ENCODE measurements at regions not wholly inside any gene's neighbourhood (a gene's known extent, or its start where the extent isn't known, plus 50 kb on each side); places are given as distances from the start of the nearest gene placed in this dataset.

DNA sequence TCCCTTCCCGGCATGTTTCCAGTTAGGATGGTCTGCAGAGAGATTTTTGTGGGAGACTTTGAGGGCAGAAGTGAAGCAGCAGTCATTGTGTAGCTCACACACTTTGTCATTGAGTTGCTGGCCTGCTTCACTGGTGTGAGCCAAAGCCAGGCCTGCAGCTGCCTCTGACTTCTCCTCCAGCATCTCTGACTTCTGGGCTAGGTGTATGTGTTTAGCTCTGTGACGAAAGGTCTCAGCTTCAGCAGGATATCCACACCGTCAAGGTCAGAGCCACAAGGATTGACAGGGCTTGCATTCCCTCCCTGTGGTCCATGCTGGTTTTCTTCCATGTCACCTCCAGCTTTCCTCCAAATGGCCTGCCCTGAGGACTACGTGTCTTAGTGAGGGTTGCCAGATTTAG, 57.1 kb upstream of the OSBPL11 start:
- intact Hi-C loops (cut with DNase I): no loop called here
- no peaks in the 10 kb centered on the region for H3K27me3 ChIP-seq
- H3K36me3 ChIP-seq: no peaks in the 10 kb centered on the region
- WGBS, 4 donors: 65 to 75% (median 69%) methylated on average over 4 of the region's 4 CpGs
- no peak overlapping the region for H3K27ac ChIP-seq
- TF ChIP-seq, protein P1, sequence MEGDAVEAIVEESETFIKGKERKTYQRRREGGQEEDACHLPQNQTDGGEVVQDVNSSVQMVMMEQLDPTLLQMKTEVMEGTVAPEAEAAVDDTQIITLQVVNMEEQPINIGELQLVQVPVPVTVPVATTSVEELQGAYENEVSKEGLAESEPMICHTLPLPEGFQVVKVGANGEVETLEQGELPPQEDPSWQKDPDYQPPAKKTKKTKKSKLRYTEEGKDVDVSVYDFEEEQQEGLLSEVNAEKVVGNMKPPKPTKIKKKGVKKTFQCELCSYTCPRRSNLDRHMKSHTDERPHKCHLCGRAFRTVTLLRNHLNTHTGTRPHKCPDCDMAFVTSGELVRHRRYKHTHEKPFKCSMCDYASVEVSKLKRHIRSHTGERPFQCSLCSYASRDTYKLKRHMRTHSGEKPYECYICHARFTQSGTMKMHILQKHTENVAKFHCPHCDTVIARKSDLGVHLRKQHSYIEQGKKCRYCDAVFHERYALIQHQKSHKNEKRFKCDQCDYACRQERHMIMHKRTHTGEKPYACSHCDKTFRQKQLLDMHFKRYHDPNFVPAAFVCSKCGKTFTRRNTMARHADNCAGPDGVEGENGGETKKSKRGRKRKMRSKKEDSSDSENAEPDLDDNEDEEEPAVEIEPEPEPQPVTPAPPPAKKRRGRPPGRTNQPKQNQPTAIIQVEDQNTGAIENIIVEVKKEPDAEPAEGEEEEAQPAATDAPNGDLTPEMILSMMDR (IDR thresholded peaks at IDR 0.05): no peak
- TF ChIP-seq POLR2A (IDR thresholded peaks at IDR 0.05): no peak
- ATAC-seq (no peak), DNase-seq (no peak)
- no peak overlapping the region for H3K4me3 ChIP-seq
- no peaks in the 10 kb centered on the region for H3K4me1 ChIP-seq
- H3K9me3 ChIP-seq: no peaks in the 10 kb centered on the region

DNA sequence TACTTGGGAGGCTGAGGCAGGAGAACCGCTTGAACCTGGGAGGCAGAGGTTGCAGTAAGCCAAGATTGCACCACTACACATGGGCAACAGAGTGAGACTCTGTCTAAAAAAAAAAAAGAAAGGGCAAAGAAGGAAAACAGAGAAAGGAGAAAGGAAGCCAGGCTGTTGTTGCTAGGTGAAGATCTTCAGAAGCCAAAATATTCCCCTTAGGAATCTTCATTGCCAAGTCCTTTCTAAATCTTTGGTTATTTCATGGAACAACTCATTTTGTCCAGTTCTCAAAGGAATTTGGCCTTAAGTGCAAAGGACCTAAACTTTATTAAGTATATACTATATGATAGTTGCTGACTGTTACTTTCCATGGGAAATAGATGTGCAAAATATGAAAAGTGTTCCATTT, 59.2 kb upstream of the OSBPL11 start:
- WGBS, 4 donors: 90 to 96% (median 92%) methylated on average over 1 of the region's 1 CpG
- ATAC-seq (no peak), DNase-seq (no peak)
- no peak for TF ChIP-seq POLR2A (IDR thresholded peaks at IDR 0.05)
- TF ChIP-seq, protein P1 (IDR thresholded peaks at IDR 0.05): no peak
- Histone ChIP-seq H3K9me3 (no peaks in the 10 kb centered on the region), H3K27ac (no peak overlapping the region), H3K4me1 (no peaks in the 10 kb centered on the region), H3K4me3 (no peak overlapping the region), H3K27me3 (no peaks in the 10 kb centered on the region), H3K36me3 (no peaks in the 10 kb centered on the region)
- intact Hi-C loops (cut with DNase I): no loop called here

DNA sequence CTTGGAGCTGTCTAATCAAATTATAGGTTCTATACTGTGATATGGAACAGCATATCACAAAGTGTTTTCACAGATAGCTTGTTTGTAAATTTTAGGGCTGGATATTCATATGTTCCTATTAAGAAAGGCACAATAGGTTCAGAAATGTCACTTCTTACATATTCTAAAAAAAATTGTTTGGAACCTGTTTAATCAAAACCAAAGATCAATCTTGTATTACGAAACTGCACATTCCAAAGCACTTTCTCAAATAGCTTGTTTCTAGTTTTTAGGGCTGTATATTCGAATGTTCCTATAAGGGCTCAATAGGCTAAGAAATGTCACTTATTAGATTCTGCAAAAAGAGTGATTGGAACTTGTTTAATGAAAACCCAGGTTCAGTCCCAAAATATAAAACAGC, 67.4 kb upstream of the OSBPL11 start:
- WGBS, 4 donors: 94 to 97% (median 96%) methylated on average over 2 of the region's 2 CpGs
- ATAC-seq (no peak), DNase-seq (no peak)
- Histone ChIP-seq H3K4me3 (no peak overlapping the region), H3K27me3 (no peaks in the 10 kb centered on the region), H3K27ac (no peak overlapping the region), H3K4me1 (no peaks in the 10 kb centered on the region), H3K36me3 (no peaks in the 10 kb centered on the region), H3K9me3 (no peaks in the 10 kb centered on the region)
- TF ChIP-seq, protein P1 (IDR thresholded peaks at IDR 0.05): no peak
- no peak for TF ChIP-seq POLR2A (IDR thresholded peaks at IDR 0.05)
- intact Hi-C loops (cut with DNase I): no loop called here

DNA sequence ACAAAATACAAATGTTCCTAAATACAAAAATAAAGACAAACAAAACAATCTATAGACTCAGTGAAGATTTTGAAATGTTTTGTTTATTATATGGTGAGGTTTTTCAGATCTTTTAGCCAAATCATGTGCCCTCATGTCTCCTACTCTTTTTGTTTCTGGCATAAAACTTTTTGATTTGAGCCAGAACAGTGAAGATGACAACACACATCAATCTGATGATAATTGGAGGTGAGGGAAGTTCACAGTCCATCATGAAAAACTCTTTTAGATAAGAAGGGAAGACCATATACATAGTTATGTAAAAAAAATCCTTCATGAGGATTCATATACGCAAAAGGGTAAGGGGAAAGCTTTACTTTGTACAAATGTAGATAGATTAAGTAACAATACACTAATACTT, 75.1 kb upstream of the OSBPL11 start:
- ATAC-seq (no peak), DNase-seq (no peak)
- H3K9me3 ChIP-seq: no peaks in the 10 kb centered on the region
- no peaks in the 10 kb centered on the region for H3K27me3 ChIP-seq
- no peak overlapping the region for H3K27ac ChIP-seq
- no peak overlapping the region for H3K4me3 ChIP-seq
- H3K4me1 ChIP-seq: no peaks in the 10 kb centered on the region
- intact Hi-C loops (cut with DNase I): no loop called here
- H3K36me3 ChIP-seq: no peaks in the 10 kb centered on the region
- 81 to 91% (median 88%) methylated on average over 1 of the region's 1 CpG for WGBS, 4 donors
- TF ChIP-seq, protein P1 (IDR thresholded peaks at IDR 0.05): no peak
- TF ChIP-seq POLR2A (IDR thresholded peaks at IDR 0.05): no peak

All from heart left ventricle (tissue), 16 donors.